ENCODE measurements at regions not wholly inside any gene's neighbourhood (a gene's known extent, or its start where the extent isn't known, plus 50 kb on each side); places are given as distances from the start of the nearest gene placed in this dataset.

DNA sequence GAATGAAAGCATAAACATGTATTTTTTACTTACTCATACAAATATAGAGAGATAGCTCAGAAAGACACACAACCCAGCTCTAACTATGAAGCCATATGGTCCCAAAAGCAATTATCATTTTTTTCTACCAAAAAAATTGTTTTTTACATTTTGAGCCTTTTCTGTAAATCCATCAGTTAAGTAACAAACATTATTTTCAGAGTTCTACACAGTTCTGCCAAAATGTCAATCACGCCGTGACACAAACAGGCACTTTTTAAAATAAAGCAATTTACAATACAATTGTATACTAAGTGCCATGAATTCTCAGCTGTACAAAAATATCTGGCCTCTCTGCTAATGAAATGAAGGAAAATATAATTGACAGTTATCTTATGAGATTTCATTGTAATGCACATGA, 201.4 kb upstream of the ID4 start:
- no peaks in the 10 kb centered on the region for H3K36me3 ChIP-seq
- no peaks in the 10 kb centered on the region; the same call in 1 of the 2 replicates for H3K9me3 ChIP-seq
- H3K9ac ChIP-seq = no peak overlapping the region
- H3K27ac ChIP-seq = no peak overlapping the region
- H3K4me1 ChIP-seq = no peaks in the 10 kb centered on the region
- no peak overlapping the region for H3K4me3 ChIP-seq
- no peak for TF ChIP-seq Cebpa-rat (IDR thresholded peaks at IDR 0.05)
- H4K20me1 ChIP-seq = no peaks in the 10 kb centered on the region
- no peaks in the 10 kb centered on the region for H3K27me3 ChIP-seq
- H3K4me2 ChIP-seq = no peak overlapping the region

- Histone ChIP-seq H3K4me3 (no peak overlapping the region), H3K4me1 (no peaks in the 10 kb centered on the region), H3K27ac (no peak overlapping the region), H4K20me1 (no peaks in the 10 kb centered on the region), H3K9me3 (no peaks in the 10 kb centered on the region; the same call in 1 of the 2 replicates), H3K36me3 (no peaks in the 10 kb centered on the region), H3K4me2 (no peak overlapping the region), H3K9ac (no peak overlapping the region), H3K27me3 (no peaks in the 10 kb centered on the region)
- TF ChIP-seq Cebpa-rat (IDR thresholded peaks at IDR 0.05) = no peak
Observed at GRCh38 chr6:19637010-19637409, 200.2 kb upstream of the ID4 start.

DNA sequence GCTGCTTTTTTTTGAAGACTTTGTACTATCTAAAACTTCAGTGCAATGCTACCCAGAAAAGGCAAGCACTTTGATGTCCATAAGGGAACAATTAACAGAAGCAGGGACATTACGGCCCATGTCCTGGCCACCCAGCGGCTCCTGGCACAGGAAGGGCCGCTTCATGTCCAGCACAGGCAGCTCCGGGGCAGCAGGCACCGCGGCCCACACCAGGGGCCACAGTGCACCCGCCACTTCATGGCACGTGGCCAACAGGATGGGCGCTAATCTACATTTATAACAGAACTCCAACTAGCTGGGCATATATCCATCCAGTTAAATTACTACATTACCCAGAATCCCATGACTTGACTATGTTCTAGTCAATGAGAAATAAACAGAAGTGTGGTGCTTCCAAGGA, 198.2 kb upstream of the ID4 start:
- Histone ChIP-seq H3K4me3 (no peak overlapping the region), H3K27ac (no peak overlapping the region), H3K27me3 (no peaks in the 10 kb centered on the region), H3K4me1 (no peaks in the 10 kb centered on the region), H3K36me3 (no peaks in the 10 kb centered on the region), H4K20me1 (no peaks in the 10 kb centered on the region), H3K4me2 (no peak overlapping the region), H3K9me3 (no peaks in the 10 kb centered on the region; the same call in 1 of the 2 replicates), H3K9ac (no peak overlapping the region)
- no peak for TF ChIP-seq Cebpa-rat (IDR thresholded peaks at IDR 0.05)

- no peaks in the 10 kb centered on the region for H3K4me1 ChIP-seq
- no peaks in the 10 kb centered on the region; the same call in 1 of the 2 replicates for H3K9me3 ChIP-seq
- H3K27me3 ChIP-seq = no peaks in the 10 kb centered on the region
- TF ChIP-seq Cebpa-rat (IDR thresholded peaks at IDR 0.05) = no peak
- no peak overlapping the region for H3K9ac ChIP-seq
- H4K20me1 ChIP-seq = no peaks in the 10 kb centered on the region
- H3K36me3 ChIP-seq = no peaks in the 10 kb centered on the region
- no peak overlapping the region for H3K27ac ChIP-seq
- no peak overlapping the region for H3K4me3 ChIP-seq
- H3K4me2 ChIP-seq = no peak overlapping the region
Observed at GRCh38 chr6:19643287-19643686, 193.9 kb upstream of the ID4 start.

DNA sequence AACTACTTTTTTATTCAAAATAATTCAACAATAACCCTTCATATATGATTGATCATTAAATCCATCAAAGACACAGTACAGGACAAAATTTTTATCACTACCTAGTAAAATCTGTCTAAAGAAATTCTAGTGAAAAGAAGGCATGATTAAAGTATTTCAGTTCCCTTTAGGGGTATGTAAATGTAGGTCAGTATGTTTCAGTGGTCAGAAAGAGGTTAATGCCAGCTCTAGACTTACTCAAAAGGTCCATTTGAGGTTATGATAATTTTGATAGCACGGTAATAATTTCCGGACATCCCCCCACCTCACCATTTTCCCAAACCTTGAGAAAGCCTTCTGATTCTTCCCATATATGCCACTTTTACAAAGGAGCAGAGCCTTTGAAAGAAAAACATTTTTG, 193.5 kb upstream of the ID4 start:
- TF ChIP-seq Cebpa-rat (IDR thresholded peaks at IDR 0.05) = no peak
- H3K27ac ChIP-seq = no peak overlapping the region
- H4K20me1 ChIP-seq = no peaks in the 10 kb centered on the region
- H3K4me2 ChIP-seq = no peak overlapping the region
- no peaks in the 10 kb centered on the region for H3K4me1 ChIP-seq
- H3K27me3 ChIP-seq = no peaks in the 10 kb centered on the region
- no peaks in the 10 kb centered on the region for H3K36me3 ChIP-seq
- H3K9ac ChIP-seq = no peak overlapping the region
- H3K4me3 ChIP-seq = no peak overlapping the region
- no peaks in the 10 kb centered on the region; the same call in 1 of the 2 replicates for H3K9me3 ChIP-seq

DNA sequence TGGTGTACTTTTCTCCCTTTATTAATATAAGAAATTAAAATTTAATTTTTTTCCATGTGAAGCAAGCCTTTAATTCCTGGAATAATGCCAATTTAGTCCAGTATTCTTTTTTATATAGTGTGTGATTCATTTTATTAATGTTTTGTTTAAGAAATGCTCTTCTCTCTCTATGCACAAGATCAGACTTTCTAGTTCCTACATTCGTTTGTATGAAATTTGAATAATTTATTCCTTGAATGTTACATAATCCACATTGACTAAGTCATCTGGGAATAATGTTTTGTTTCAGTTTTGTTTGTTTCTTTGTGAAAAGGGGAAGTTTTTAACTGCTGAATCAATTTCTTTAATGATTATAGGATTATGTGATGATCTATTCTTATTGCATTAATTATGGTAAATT, 181.4 kb upstream of the ID4 start:
- Histone ChIP-seq H3K4me1 (no peaks in the 10 kb centered on the region), H3K4me2 (no peak overlapping the region), H4K20me1 (no peaks in the 10 kb centered on the region), H3K9me3 (no peaks in the 10 kb centered on the region), H3K4me3 (no peak overlapping the region), H3K27ac (no peak overlapping the region), H3K36me3 (no peaks in the 10 kb centered on the region), H3K27me3 (no peaks in the 10 kb centered on the region), H3K9ac (no peak overlapping the region)
- TF ChIP-seq Cebpa-rat (IDR thresholded peaks at IDR 0.05) = no peak

GRCh38 chr6:19660123-19660910, 176.9 kb upstream of the ID4 start:
- H3K4me1 ChIP-seq = peaks cover 6% of the 10 kb centered on the region
- H3K9me3 ChIP-seq = no peaks in the 10 kb centered on the region
- no peaks in the 10 kb centered on the region for H3K36me3 ChIP-seq
- TF ChIP-seq Cebpa-rat (IDR thresholded peaks at IDR 0.05) = no peak
- no peak overlapping the region for H3K27ac ChIP-seq
- no peaks in the 10 kb centered on the region for H3K27me3 ChIP-seq
- no peak overlapping the region for H3K4me2 ChIP-seq
- H3K9ac ChIP-seq = no peak overlapping the region
- no peak overlapping the region for H3K4me3 ChIP-seq
- no peaks in the 10 kb centered on the region for H4K20me1 ChIP-seq

DNA sequence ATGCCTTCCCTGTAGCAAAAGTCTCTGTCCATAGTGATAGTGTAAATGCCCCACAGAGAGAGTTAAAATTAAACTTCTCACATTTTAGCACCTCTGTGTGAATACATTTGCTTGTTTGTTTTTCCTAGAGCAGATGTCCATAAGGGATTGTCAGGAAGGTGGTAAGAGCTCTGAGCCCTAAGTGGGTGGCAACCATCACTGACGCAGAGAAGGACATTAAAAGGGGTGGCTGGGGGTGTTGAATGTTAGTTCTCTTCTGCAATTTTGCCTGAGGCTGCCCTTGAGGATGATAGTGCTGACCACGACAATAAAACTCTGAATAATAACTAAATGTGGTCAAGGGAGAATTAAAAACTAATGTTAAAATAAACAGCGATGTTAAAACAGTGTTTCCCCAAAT, 174.3 kb upstream of the ID4 start:
- no peak for TF ChIP-seq Cebpa-rat (IDR thresholded peaks at IDR 0.05)
- H3K4me2 ChIP-seq = no peak overlapping the region
- H4K20me1 ChIP-seq = no peaks in the 10 kb centered on the region
- H3K36me3 ChIP-seq = no peaks in the 10 kb centered on the region
- no peak overlapping the region for H3K9ac ChIP-seq
- H3K27ac ChIP-seq = no peak overlapping the region
- peaks cover 6% of the 10 kb centered on the region for H3K4me1 ChIP-seq
- no peaks in the 10 kb centered on the region for H3K9me3 ChIP-seq
- H3K4me3 ChIP-seq = no peak overlapping the region
- H3K27me3 ChIP-seq = no peaks in the 10 kb centered on the region

GRCh38 chr6:19663479-19663878, 173.7 kb upstream of the ID4 start:
- H4K20me1 ChIP-seq = no peaks in the 10 kb centered on the region
- no peak for TF ChIP-seq Cebpa-rat (IDR thresholded peaks at IDR 0.05)
- H3K9me3 ChIP-seq = no peaks in the 10 kb centered on the region
- no peaks in the 10 kb centered on the region for H3K36me3 ChIP-seq
- H3K9ac ChIP-seq = no peak overlapping the region
- H3K4me3 ChIP-seq = no peak overlapping the region
- peaks cover 6% of the 10 kb centered on the region for H3K4me1 ChIP-seq
- no peak overlapping the region for H3K4me2 ChIP-seq
- H3K27ac ChIP-seq = no peak overlapping the region
- H3K27me3 ChIP-seq = no peaks in the 10 kb centered on the region

- H3K27me3 ChIP-seq = no peaks in the 10 kb centered on the region
Observed at GRCh38 chr6:19664050-19664449, 173.1 kb upstream of the ID4 start.

More at GRCh38 chr6:19664050-19664449, 173.1 kb upstream of the ID4 start:
- no peaks in the 10 kb centered on the region for H4K20me1 ChIP-seq
- H3K27ac ChIP-seq = no peak overlapping the region
- H3K4me2 ChIP-seq = peak overlapping the region; percentile 5; the same call in 1 of the 2 replicates
- no peaks in the 10 kb centered on the region for H3K9me3 ChIP-seq
- peaks cover 6% of the 10 kb centered on the region for H3K4me1 ChIP-seq
- no peak overlapping the region for H3K4me3 ChIP-seq
- TF ChIP-seq Cebpa-rat (IDR thresholded peaks at IDR 0.05) = no peak
- no peaks in the 10 kb centered on the region for H3K36me3 ChIP-seq
- H3K9ac ChIP-seq = no peak overlapping the region
